ENCODE measurements at regions not wholly inside any gene's neighbourhood (a gene's known extent, or its start where the extent isn't known, plus 50 kb on each side); places are given as distances from the start of the nearest gene placed in this dataset.

DNA sequence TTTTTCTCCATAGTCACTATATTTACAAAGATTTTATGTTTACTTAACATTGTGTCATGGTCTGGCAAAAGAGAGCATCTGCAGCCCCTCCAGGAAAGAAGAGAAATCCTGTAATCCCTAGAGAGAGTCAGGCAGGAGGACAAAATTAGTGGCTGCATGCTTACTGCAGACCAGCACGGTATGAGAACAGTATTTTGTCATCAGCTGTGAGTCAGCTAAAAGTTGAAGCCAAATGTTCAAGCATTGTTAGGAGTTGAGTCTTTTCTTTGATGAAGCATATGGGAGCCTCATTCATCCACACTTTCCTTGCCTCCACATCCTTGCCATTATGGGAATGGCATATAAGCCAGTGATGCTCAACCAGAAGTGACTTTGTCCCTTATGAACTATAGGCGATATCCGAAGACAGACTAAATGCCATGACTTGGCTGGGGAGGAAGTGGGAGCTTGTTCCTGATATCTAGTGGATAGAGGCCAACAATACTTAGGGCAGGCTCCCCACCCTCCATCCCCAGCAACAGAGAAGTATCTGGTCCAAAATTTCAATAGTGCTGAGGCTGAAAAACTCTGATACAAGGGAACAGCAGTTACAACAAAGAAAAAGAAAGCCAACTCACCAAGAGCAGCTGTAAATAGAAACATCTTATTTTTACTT lies 112.0 kb upstream of the OR5AK2 start:
- TF ChIP-seq EZH2 (IDR thresholded peaks at IDR 0.05; ENCODE audit: insufficient read depth, poor library complexity, severe bottlenecking) = no peak
- TF ChIP-seq EZH2phosphoT487 (IDR thresholded peaks at IDR 0.05; ENCODE audit: insufficient read depth, low read depth) = no peak

Measured in GM23248 (cell line).